Liver (tissue), 8 donors: ENCODE measurements at regions not wholly inside any gene's neighbourhood (a gene's known extent, or its start where the extent isn't known, plus 50 kb on each side); places are given as distances from the start of the nearest gene placed in this dataset.

Experiments used
- DNase-seq: peaks from one replicate; pipeline ENCODE4 v3.0.0-alpha.2; 2017; ENCODE audit warnings: low spot score
- H3K27ac ChIP-seq, 2 donors: one replicate each; pipeline ENCODE4 v1.7.0; 2013; ENCODE audit warnings: inconsistent platforms in 2 of 2, low read length in 2 of 2, control low read depth in 1 of 2, low read depth in 1 of 2, mild to moderate bottlenecking in 1 of 2
- H3K27me3 ChIP-seq, 4 donors: one replicate each; pipeline versions ENCODE4 v1.6.1 to v1.7.0; 2013; ENCODE audit warnings: low read length in 3 of 4, inconsistent platforms in 1 of 4, mild to moderate bottlenecking in 1 of 4, moderate library complexity in 1 of 4; ENCODE audit not compliant: control insufficient read depth in 4 of 4, insufficient read depth in 4 of 4
- H3K36me3 ChIP-seq, 4 donors: one replicate each; pipeline versions ENCODE4 v1.6.1 to v1.7.0; 2013; ENCODE audit warnings: low read length in 3 of 4, mild to moderate bottlenecking in 3 of 4, low read depth in 1 of 4, moderate library complexity in 1 of 4; ENCODE audit not compliant: control insufficient read depth in 4 of 4, insufficient read depth in 3 of 4
- H3K4me1 ChIP-seq, 4 donors: one replicate each; pipeline versions ENCODE4 v1.6.1 to v1.7.0; 2013; ENCODE audit warnings: low read length in 3 of 4, mild to moderate bottlenecking in 3 of 4, moderate library complexity in 1 of 4; ENCODE audit not compliant: control insufficient read depth in 4 of 4, insufficient read depth in 4 of 4
- H3K4me3 ChIP-seq, 3 donors: one replicate each; pipeline versions ENCODE4 v1.6.1 to v1.7.0; 2013; ENCODE audit warnings: low read length in 3 of 3, control low read depth in 1 of 3, low read depth in 1 of 3, mild to moderate bottlenecking in 1 of 3
- H3K9ac ChIP-seq, 2 donors: one replicate each; pipeline ENCODE4 v1.7.0; 2013; ENCODE audit warnings: low read length in 2 of 2, mild to moderate bottlenecking in 2 of 2, moderate library complexity in 2 of 2, control low read depth in 1 of 2, low read depth in 1 of 2
- H3K9me3 ChIP-seq, 4 donors: one replicate each; pipeline versions ENCODE4 v1.6.1 to v1.7.0; 2013; ENCODE audit warnings: low read length in 3 of 4; ENCODE audit not compliant: control insufficient read depth in 4 of 4
- ATF3 ChIP-seq: IDR thresholded peaks from 2 replicates; pipeline ENCODE4 v1.6.1; 2016; ENCODE audit warnings: antibody characterized with exemption
- EGR1 ChIP-seq, 2 donors: IDR thresholded peaks; 2 replicates each; pipeline ENCODE4 v1.6.1; 2016 to 2018; ENCODE audit warnings: antibody characterized with exemption in 2 of 2, low read depth in 2 of 2
- FOXA1 ChIP-seq: IDR thresholded peaks from 2 replicates; pipeline ENCODE4 v1.6.1; 2016; ENCODE audit warnings: antibody characterized with exemption
- FOXA2 ChIP-seq: IDR thresholded peaks from 2 replicates; pipeline ENCODE4 v1.6.1; 2016; ENCODE audit warnings: antibody characterized with exemption
- GABPA ChIP-seq, 2 donors: IDR thresholded peaks in 1 of 2; conservative IDR thresholded peaks in 1 of 2; 2 replicates each; pipeline ENCODE4 v1.6.1; 2016; ENCODE audit warnings: antibody characterized with exemption in 2 of 2, mild to moderate bottlenecking in 1 of 2, moderate library complexity in 1 of 2
- HNF4A ChIP-seq, 2 donors: conservative IDR thresholded peaks; 2 replicates each; pipeline ENCODE4 v1.6.1; 2016; ENCODE audit warnings: antibody characterized with exemption in 2 of 2, mild to moderate bottlenecking in 2 of 2
- HNF4G ChIP-seq: IDR thresholded peaks from 2 replicates; pipeline ENCODE4 v1.6.1; 2016; ENCODE audit warnings: antibody characterized with exemption
- JUND ChIP-seq, 2 donors: IDR thresholded peaks; 2 replicates each; pipeline ENCODE4 v1.6.1; 2016; ENCODE audit warnings: antibody characterized with exemption in 2 of 2
- RAD21 ChIP-seq, 2 donors: IDR thresholded peaks; 2 replicates each; pipeline ENCODE4 v1.6.1; 2016; ENCODE audit warnings: antibody characterized with exemption in 2 of 2, mild to moderate bottlenecking in 2 of 2
- RXRA ChIP-seq, 2 donors: IDR thresholded peaks; 2 replicates each; pipeline ENCODE4 v1.6.1; 2017 to 2018; ENCODE audit warnings: antibody characterized with exemption in 2 of 2, mild to moderate bottlenecking in 1 of 2
- SP1 ChIP-seq: IDR thresholded peaks from 2 replicates; pipeline ENCODE4 v1.6.1; 2018; ENCODE audit warnings: antibody characterized with exemption, mild to moderate bottlenecking
- TAF1 ChIP-seq: conservative IDR thresholded peaks from 2 replicates; pipeline ENCODE4 v1.6.1; 2016; ENCODE audit warnings: antibody characterized with exemption, mild to moderate bottlenecking
- YY1 ChIP-seq: IDR thresholded peaks from 2 replicates; pipeline ENCODE4 v1.6.1; 2016; ENCODE audit warnings: antibody characterized with exemption, mild to moderate bottlenecking
- ZBTB33 ChIP-seq: IDR thresholded peaks from 2 replicates; pipeline ENCODE4 v1.6.1; 2016; ENCODE audit warnings: antibody characterized with exemption
- WGBS: extraction: QIAGEN DNeasy Blood & Tissue Kit; methylation state at CpG from one replicate; pipeline ENCODE4 v1.1.7; 2013; 5-methylcytosine and 5-hydroxymethylcytosine counted together
- TF ChIP-seq, protein P1 (sequence below): IDR thresholded peaks from 2 replicates; pipeline ENCODE4 v1.6.1; 2016; ENCODE audit warnings: antibody characterized with exemption, mild to moderate bottlenecking
- TF ChIP-seq, protein P2 (sequence below): IDR thresholded peaks from 2 replicates; pipeline ENCODE4 v1.6.1; 2016; ENCODE audit warnings: antibody characterized with exemption
- TF ChIP-seq, protein P3 (sequence below): fragments of 150-350 bp; IDR thresholded peaks from 2 replicates; pipeline ENCODE4 v1.5.1; 2017; ENCODE audit warnings: improper control_type of control experiment, low read depth, low read length; ENCODE audit not compliant: missing input control
- donor health status: healthy.
- donor health status: healthy.
- donor health status: healthy.
- donor health status: healthy.
- donor health status: healthy.

GRCh38 chr4:20022471-20022870, 229.2 kb upstream of the SLIT2 start:
- Histone ChIP-seq H3K27ac (no peak overlapping the region), H3K4me1 (no peaks in the 10 kb centered on the region), H3K27me3 (no peaks in the 10 kb centered on the region), H3K36me3 (no peaks in the 10 kb centered on the region), H3K9me3 (no peaks in the 10 kb centered on the region), H3K9ac (no peak overlapping the region), H3K4me3 (no peak overlapping the region)
- WGBS = 79% methylated on average over 2 of the region's 2 CpGs
- TF ChIP-seq RXRA (IDR thresholded peaks at IDR 0.05) (no peak), YY1 (no peak), SP1 (no peak), ZBTB33 (no peak), TAF1 (no peak), RAD21 (IDR thresholded peaks at IDR 0.05) (no peak), JUND (IDR thresholded peaks at IDR 0.05) (no peak), HNF4A (conservative IDR thresholded peaks at IDR 0.05) (no peak), GABPA (IDR thresholded peaks at IDR 0.05 in 1 of 2, conservative IDR thresholded peaks at IDR 0.05 in 1 of 2) (no peak), FOXA2 (no peak), EGR1 (IDR thresholded peaks at IDR 0.05; ENCODE audit: low read depth in 2 of 2) (no peak), FOXA1 (no peak)
- TF ChIP-seq, protein P1, sequence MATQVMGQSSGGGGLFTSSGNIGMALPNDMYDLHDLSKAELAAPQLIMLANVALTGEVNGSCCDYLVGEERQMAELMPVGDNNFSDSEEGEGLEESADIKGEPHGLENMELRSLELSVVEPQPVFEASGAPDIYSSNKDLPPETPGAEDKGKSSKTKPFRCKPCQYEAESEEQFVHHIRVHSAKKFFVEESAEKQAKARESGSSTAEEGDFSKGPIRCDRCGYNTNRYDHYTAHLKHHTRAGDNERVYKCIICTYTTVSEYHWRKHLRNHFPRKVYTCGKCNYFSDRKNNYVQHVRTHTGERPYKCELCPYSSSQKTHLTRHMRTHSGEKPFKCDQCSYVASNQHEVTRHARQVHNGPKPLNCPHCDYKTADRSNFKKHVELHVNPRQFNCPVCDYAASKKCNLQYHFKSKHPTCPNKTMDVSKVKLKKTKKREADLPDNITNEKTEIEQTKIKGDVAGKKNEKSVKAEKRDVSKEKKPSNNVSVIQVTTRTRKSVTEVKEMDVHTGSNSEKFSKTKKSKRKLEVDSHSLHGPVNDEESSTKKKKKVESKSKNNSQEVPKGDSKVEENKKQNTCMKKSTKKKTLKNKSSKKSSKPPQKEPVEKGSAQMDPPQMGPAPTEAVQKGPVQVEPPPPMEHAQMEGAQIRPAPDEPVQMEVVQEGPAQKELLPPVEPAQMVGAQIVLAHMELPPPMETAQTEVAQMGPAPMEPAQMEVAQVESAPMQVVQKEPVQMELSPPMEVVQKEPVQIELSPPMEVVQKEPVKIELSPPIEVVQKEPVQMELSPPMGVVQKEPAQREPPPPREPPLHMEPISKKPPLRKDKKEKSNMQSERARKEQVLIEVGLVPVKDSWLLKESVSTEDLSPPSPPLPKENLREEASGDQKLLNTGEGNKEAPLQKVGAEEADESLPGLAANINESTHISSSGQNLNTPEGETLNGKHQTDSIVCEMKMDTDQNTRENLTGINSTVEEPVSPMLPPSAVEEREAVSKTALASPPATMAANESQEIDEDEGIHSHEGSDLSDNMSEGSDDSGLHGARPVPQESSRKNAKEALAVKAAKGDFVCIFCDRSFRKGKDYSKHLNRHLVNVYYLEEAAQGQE = no peak
- TF ChIP-seq, protein P2, sequence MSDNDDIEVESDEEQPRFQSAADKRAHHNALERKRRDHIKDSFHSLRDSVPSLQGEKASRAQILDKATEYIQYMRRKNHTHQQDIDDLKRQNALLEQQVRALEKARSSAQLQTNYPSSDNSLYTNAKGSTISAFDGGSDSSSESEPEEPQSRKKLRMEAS = no peak
- no peak for DNase-seq

DNA sequence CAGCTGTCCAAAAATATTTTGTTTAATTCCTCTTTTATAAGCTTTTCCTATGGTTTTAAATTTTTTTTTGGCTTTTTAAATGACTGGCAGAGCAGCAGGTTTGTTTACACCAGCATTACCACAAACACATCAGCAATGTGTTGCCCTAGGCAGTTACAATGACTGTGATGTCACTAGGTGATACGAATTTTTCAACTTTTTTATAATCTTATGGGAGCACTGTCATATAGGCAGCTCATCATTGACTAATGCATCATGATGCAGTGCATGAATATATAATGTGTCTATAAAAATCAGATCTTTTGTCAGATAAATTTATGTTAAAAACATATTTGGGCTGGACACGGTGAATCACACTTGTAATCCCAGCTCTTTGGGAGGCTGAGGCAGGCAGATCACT, 231.6 kb upstream of the SLIT2 start:
- DNase-seq = no peak
- H3K4me1 ChIP-seq = no peaks in the 10 kb centered on the region
- H3K9me3 ChIP-seq = no peaks in the 10 kb centered on the region
- no peak overlapping the region for H3K9ac ChIP-seq
- no peaks in the 10 kb centered on the region for H3K36me3 ChIP-seq
- H3K27ac ChIP-seq = no peak overlapping the region
- H3K4me3 ChIP-seq = no peak overlapping the region
- no peaks in the 10 kb centered on the region for H3K27me3 ChIP-seq
- TF ChIP-seq FOXA1 (no peak), HNF4G (no peak), RXRA (IDR thresholded peaks at IDR 0.05) (no peak), ATF3 (no peak), FOXA2 (no peak), ZBTB33 (no peak), HNF4A (conservative IDR thresholded peaks at IDR 0.05) (no peak), SP1 (no peak), GABPA (IDR thresholded peaks at IDR 0.05 in 1 of 2, conservative IDR thresholded peaks at IDR 0.05 in 1 of 2) (no peak), EGR1 (IDR thresholded peaks at IDR 0.05; ENCODE audit: low read depth in 2 of 2) (no peak), RAD21 (IDR thresholded peaks at IDR 0.05) (no peak), JUND (IDR thresholded peaks at IDR 0.05) (no peak), YY1 (no peak), TAF1 (no peak)
- TF ChIP-seq, protein P1 = no peak
- TF ChIP-seq, protein P3, sequence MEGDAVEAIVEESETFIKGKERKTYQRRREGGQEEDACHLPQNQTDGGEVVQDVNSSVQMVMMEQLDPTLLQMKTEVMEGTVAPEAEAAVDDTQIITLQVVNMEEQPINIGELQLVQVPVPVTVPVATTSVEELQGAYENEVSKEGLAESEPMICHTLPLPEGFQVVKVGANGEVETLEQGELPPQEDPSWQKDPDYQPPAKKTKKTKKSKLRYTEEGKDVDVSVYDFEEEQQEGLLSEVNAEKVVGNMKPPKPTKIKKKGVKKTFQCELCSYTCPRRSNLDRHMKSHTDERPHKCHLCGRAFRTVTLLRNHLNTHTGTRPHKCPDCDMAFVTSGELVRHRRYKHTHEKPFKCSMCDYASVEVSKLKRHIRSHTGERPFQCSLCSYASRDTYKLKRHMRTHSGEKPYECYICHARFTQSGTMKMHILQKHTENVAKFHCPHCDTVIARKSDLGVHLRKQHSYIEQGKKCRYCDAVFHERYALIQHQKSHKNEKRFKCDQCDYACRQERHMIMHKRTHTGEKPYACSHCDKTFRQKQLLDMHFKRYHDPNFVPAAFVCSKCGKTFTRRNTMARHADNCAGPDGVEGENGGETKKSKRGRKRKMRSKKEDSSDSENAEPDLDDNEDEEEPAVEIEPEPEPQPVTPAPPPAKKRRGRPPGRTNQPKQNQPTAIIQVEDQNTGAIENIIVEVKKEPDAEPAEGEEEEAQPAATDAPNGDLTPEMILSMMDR = no peak
- TF ChIP-seq, protein P2 = no peak
- 74% methylated on average over 2 of the region's 2 CpGs for WGBS
